ENCODE measurements at regions not wholly inside any gene's neighbourhood (a gene's known extent, or its start where the extent isn't known, plus 50 kb on each side); places are given as distances from the start of the nearest gene placed in this dataset.

GRCh38 chr21:27505516-27505915 lies 538.6 kb upstream of the ADAMTS5 start:
- intact Hi-C loops (cut with DNase I), result no loop called here
- no peaks in the 10 kb centered on the region for H3K9me3 ChIP-seq
- no peaks in the 10 kb centered on the region for H3K27me3 ChIP-seq (ENCODE audit: insufficient read depth in 3 of 3, low read length in 2 of 3)
- no peak overlapping the region for H3K4me3 ChIP-seq
- DNase-seq, result no peak
- 7 to 31% (median 13%) methylated on average over 1 of the region's 1 CpG for WGBS, 3 donors
- H3K27ac ChIP-seq, result no peak overlapping the region
- no peaks in the 10 kb centered on the region for H3K4me1 ChIP-seq
- ATAC-seq, result no peak
- no peaks in the 10 kb centered on the region for H3K36me3 ChIP-seq (ENCODE audit: insufficient read depth in 1 of 2, low read depth in 1 of 2)
- TF ChIP-seq CTCF (IDR thresholded peaks at IDR 0.05), result no peak

GRCh38 chr21:27502801-27503200 lies 535.9 kb upstream of the ADAMTS5 start:
- WGBS, 3 donors, result 88 to 93% (median 90%) methylated on average over 3 of the region's 3 CpGs
- TF ChIP-seq CTCF (IDR thresholded peaks at IDR 0.05), result no peak
- H3K36me3 ChIP-seq (ENCODE audit: insufficient read depth in 1 of 2, low read depth in 1 of 2), result no peaks in the 10 kb centered on the region

GRCh38 chr21:27498025-27498424 lies 531.1 kb upstream of the ADAMTS5 start:
- WGBS, 3 donors, result 42 to 48% (median 46%) methylated on average over 3 of the region's 3 CpGs
- DNase-seq (no peak), ATAC-seq (no peak)
- no peak for TF ChIP-seq CTCF (IDR thresholded peaks at IDR 0.05)
- intact Hi-C loops (cut with DNase I), result no loop called here
- no peaks in the 10 kb centered on the region for H3K4me1 ChIP-seq
- no peaks in the 10 kb centered on the region for H3K9me3 ChIP-seq
- no peaks in the 10 kb centered on the region for H3K27me3 ChIP-seq (ENCODE audit: insufficient read depth in 3 of 3, low read length in 2 of 3)
- H3K36me3 ChIP-seq (ENCODE audit: insufficient read depth in 1 of 2, low read depth in 1 of 2), result no peaks in the 10 kb centered on the region
- H3K27ac ChIP-seq, result no peak overlapping the region
- no peak overlapping the region for H3K4me3 ChIP-seq

More at GRCh38 chr21:27502801-27503200, 535.9 kb upstream of the ADAMTS5 start:
- ATAC-seq, result no peak
- no peaks in the 10 kb centered on the region for H3K9me3 ChIP-seq
- H3K27me3 ChIP-seq (ENCODE audit: insufficient read depth in 3 of 3, low read length in 2 of 3), result no peaks in the 10 kb centered on the region
- no peak overlapping the region for H3K4me3 ChIP-seq
- no peaks in the 10 kb centered on the region for H3K4me1 ChIP-seq
- no peak overlapping the region for H3K27ac ChIP-seq
- intact Hi-C loops (cut with DNase I), result no loop called here
- no peak for DNase-seq

GRCh38 chr21:27495836-27496235 lies 528.9 kb upstream of the ADAMTS5 start:
- 94 to 100% (median 100%) methylated on average over 1 of the region's 1 CpG for WGBS, 3 donors
- Histone ChIP-seq H3K27ac (no peak overlapping the region), H3K4me3 (no peak overlapping the region), H3K4me1 (no peaks in the 10 kb centered on the region), H3K27me3 (ENCODE audit: insufficient read depth in 3 of 3, low read length in 2 of 3) (no peaks in the 10 kb centered on the region), H3K9me3 (no peaks in the 10 kb centered on the region), H3K36me3 (ENCODE audit: insufficient read depth in 1 of 2, low read depth in 1 of 2) (no peaks in the 10 kb centered on the region)
- TF ChIP-seq CTCF (IDR thresholded peaks at IDR 0.05), result no peak
- ATAC-seq (no peak), DNase-seq (no peak)
- intact Hi-C loops (cut with DNase I), result no loop called here

GRCh38 chr21:27493542-27493941 lies 526.7 kb upstream of the ADAMTS5 start:
- TF ChIP-seq CTCF (IDR thresholded peaks at IDR 0.05), result no peak
- H3K9me3 ChIP-seq, result no peaks in the 10 kb centered on the region
- ATAC-seq (no peak), DNase-seq (no peak)
- intact Hi-C loops (cut with DNase I), result no loop called here
- H3K36me3 ChIP-seq (ENCODE audit: insufficient read depth in 1 of 2, low read depth in 1 of 2), result no peaks in the 10 kb centered on the region
- H3K27me3 ChIP-seq (ENCODE audit: insufficient read depth in 3 of 3, low read length in 2 of 3), result no peaks in the 10 kb centered on the region
- no peaks in the 10 kb centered on the region for H3K4me1 ChIP-seq
- H3K4me3 ChIP-seq, result no peak overlapping the region
- no peak overlapping the region for H3K27ac ChIP-seq

Measured in psoas muscle (tissue), 7 donors.